H1 (cell line): ENCODE measurements at regions not wholly inside any gene's neighbourhood (a gene's known extent, or its start where the extent isn't known, plus 50 kb on each side); places are given as distances from the start of the nearest gene placed in this dataset.

Experiments used
- CTCF ChIA-PET: fragments of 300-600 bp; sonication (Branson Sonifier 250); formaldehyde crosslinking; loops from one replicate; lab custom pipeline; 2021; ENCODE audit not compliant: partially characterized antibody; lab: Charles Lee
- POLR2A ChIA-PET: fragments of 300-600 bp; sonication (Branson Sonifier 250); formaldehyde crosslinking; loops from one replicate; lab custom pipeline; 2021; ENCODE audit warnings: inconsistent platforms; ENCODE audit not compliant: partially characterized antibody; lab: Charles Lee
- DNase-seq, 2 experiments: peaks; one replicate each; pipeline versions ENCODE4 v3.0.0 to v3.0.0-alpha.2; 2010 to 2022; ENCODE audit warnings: low spot score in 2 of 2, low read depth in 1 of 2, mixed read lengths in 1 of 2
- FAIRE-seq: peaks from 2 replicates; lab custom pipeline; 2011; peaks lifted over from hg19 to GRCh38; lab: Jason Lieb, UNC
- H2AFZ ChIP-seq: 2 replicates; pipeline ENCODE4 v1.8.1; 2012; ENCODE audit warnings: low read length, inconsistent platforms
- H2AK5ac ChIP-seq: 2 replicates; pipeline ENCODE4 v1.6.1; 2013; ENCODE audit warnings: low read depth, low read length
- H2BK120ac ChIP-seq: replicated peaks from 2 replicates; pipeline ENCODE3; 2013; ENCODE audit warnings: low read depth, low read length, inconsistent platforms
- H2BK12ac ChIP-seq: 2 replicates; pipeline ENCODE4 v1.6.1; 2013; ENCODE audit warnings: low read depth, low read length
- H2BK15ac ChIP-seq: 2 replicates; pipeline ENCODE4 v1.6.1; 2013; ENCODE audit warnings: low read length
- H2BK20ac ChIP-seq: 2 replicates; pipeline ENCODE4 v1.6.1; 2013; ENCODE audit warnings: low read length
- H2BK5ac ChIP-seq: 2 replicates; pipeline ENCODE4 v1.6.1; 2013; ENCODE audit warnings: low read depth, low read length
- H3K14ac ChIP-seq: 2 replicates; pipeline ENCODE4 v1.6.1; 2013; ENCODE audit warnings: inconsistent platforms; ENCODE audit not compliant: insufficient read length
- H3K18ac ChIP-seq: 2 replicates; pipeline ENCODE4 v1.6.1; 2013; ENCODE audit warnings: low read length; ENCODE audit errors: extremely low read depth
- H3K23ac ChIP-seq: 2 replicates; pipeline ENCODE4 v1.6.1; 2013; ENCODE audit warnings: inconsistent platforms; ENCODE audit not compliant: insufficient read length
- H3K23me2 ChIP-seq: 2 replicates; pipeline ENCODE4 v1.6.1; 2013; ENCODE audit warnings: low read depth, low read length
- H3K27ac ChIP-seq: 2 replicates; pipeline ENCODE4 v1.6.1; 2011; ENCODE audit warnings: low read depth, low read length, inconsistent platforms
- H3K27me3 ChIP-seq, 4 experiments: replicated peaks in 1 of 4; 1 replicate in 1 of 4; 2 replicates in 3 of 4; pipeline versions ENCODE4 v1.6.1 to v1.8.1; 2011 to 2013; ENCODE audit warnings: low read length in 3 of 4, mild to moderate bottlenecking in 3 of 4, inconsistent platforms in 2 of 4, mixed read lengths in 2 of 4, moderate library complexity in 1 of 4; ENCODE audit not compliant: control insufficient read depth in 3 of 4, insufficient read depth in 3 of 4; ENCODE audit errors: extremely low read depth in 1 of 4
- H3K36me3 ChIP-seq, 4 experiments: 2 replicates each; pipeline versions ENCODE4 v1.6.1 to v1.8.1; 2011 to 2013; ENCODE audit warnings: mild to moderate bottlenecking in 4 of 4, low read length in 3 of 4, moderate library complexity in 2 of 4, control low read depth in 1 of 4, inconsistent platforms in 1 of 4; ENCODE audit not compliant: insufficient read depth in 4 of 4, control insufficient read depth in 2 of 4
- H3K4ac ChIP-seq: replicated peaks from 2 replicates; pipeline ENCODE3; 2013; ENCODE audit warnings: low read length, low read depth, mixed read lengths, inconsistent platforms; ENCODE audit not compliant: insufficient read length
- H3K4me1 ChIP-seq, 4 experiments: replicated peaks in 1 of 4; 1 replicate in 1 of 4; 2 replicates in 3 of 4; pipeline versions ENCODE4 v1.6.1 to v1.8.1; 2011 to 2013; ENCODE audit warnings: low read length in 3 of 4, inconsistent platforms in 2 of 4, mixed read lengths in 1 of 4; ENCODE audit not compliant: insufficient read depth in 4 of 4, control insufficient read depth in 3 of 4
- H3K4me2 ChIP-seq, 2 experiments: 2 replicates each; pipeline versions ENCODE4 v1.6.1 to v1.8.1; 2011 to 2013; ENCODE audit warnings: low read depth in 2 of 2, low read length in 2 of 2, control low read depth in 1 of 2, inconsistent platforms in 1 of 2, mild to moderate bottlenecking in 1 of 2; ENCODE audit not compliant: insufficient read depth in 1 of 2
- H3K4me3 ChIP-seq, 4 experiments: fragments of 200-600, 300-600 bp in 1 of 4; sonication (generic), shearing (Covaris generic), sonication (Bioruptor Twin) in 1 of 4; 2 replicates each; pipeline versions ENCODE4 v1.5.1 to v1.8.1; 2011 to 2016; ENCODE audit warnings: low read length in 4 of 4, low read depth in 3 of 4, control low read depth in 2 of 4, inconsistent platforms in 2 of 4, mild to moderate bottlenecking in 2 of 4, mixed read lengths in 1 of 4, moderate library complexity in 1 of 4; ENCODE audit not compliant: insufficient read depth in 2 of 4; ENCODE audit errors: extremely low read depth in 1 of 4
- H3K56ac ChIP-seq: replicated peaks from 2 replicates; pipeline ENCODE3; 2013; ENCODE audit warnings: low read depth, mild to moderate bottlenecking, mixed read lengths, low read length, inconsistent platforms; ENCODE audit not compliant: insufficient read length
- H3K79me1 ChIP-seq: 2 replicates; pipeline ENCODE4 v1.6.1; 2013; ENCODE audit warnings: low read depth, low read length, control low read depth
- H3K79me2 ChIP-seq, 2 experiments: 2 replicates each; pipeline versions ENCODE4 v1.6.1 to v1.8.1; 2012 to 2013; ENCODE audit warnings: low read length in 2 of 2, mild to moderate bottlenecking in 2 of 2, inconsistent platforms in 1 of 2; ENCODE audit not compliant: insufficient read depth in 2 of 2, control insufficient read depth in 1 of 2
- H3K9ac ChIP-seq, 4 experiments: replicated peaks in 1 of 4; 1 replicate in 1 of 4; 2 replicates in 3 of 4; pipeline versions ENCODE4 v1.6.1 to v1.8.1; 2011 to 2013; ENCODE audit warnings: low read depth in 3 of 4, low read length in 3 of 4, control low read depth in 2 of 4, mild to moderate bottlenecking in 2 of 4, moderate library complexity in 2 of 4, inconsistent platforms in 1 of 4; ENCODE audit errors: extremely low read depth in 1 of 4
- H3K9me3 ChIP-seq, 2 experiments: 2 replicates each; pipeline versions ENCODE4 v1.6.1 to v1.8.1; 2012 to 2013; ENCODE audit warnings: mild to moderate bottlenecking in 2 of 2, moderate library complexity in 2 of 2, control low read depth in 1 of 2, inconsistent platforms in 1 of 2, low read depth in 1 of 2, low read length in 1 of 2, mixed read lengths in 1 of 2; ENCODE audit not compliant: insufficient read depth in 2 of 2
- H4K20me1 ChIP-seq, 2 experiments: replicated peaks in 1 of 2; 2 replicates each; pipeline versions ENCODE3 to v1.8.1; 2011 to 2013; ENCODE audit warnings: inconsistent platforms in 2 of 2, low read length in 2 of 2, mild to moderate bottlenecking in 1 of 2; ENCODE audit not compliant: insufficient read depth in 2 of 2, control insufficient read depth in 1 of 2
- H4K5ac ChIP-seq: 2 replicates; pipeline ENCODE4 v1.6.1; 2013; ENCODE audit warnings: low read length, low read depth, mixed read lengths, inconsistent platforms; ENCODE audit not compliant: insufficient read length
- H4K8ac ChIP-seq: 2 replicates; pipeline ENCODE4 v1.8.0; 2013; ENCODE audit warnings: mild to moderate bottlenecking, moderate library complexity, low read length, inconsistent platforms; ENCODE audit not compliant: insufficient read depth; ENCODE audit errors: extremely low read depth
- H4K91ac ChIP-seq: replicated peaks from 2 replicates; pipeline ENCODE3; 2013; ENCODE audit warnings: low read length, mixed read lengths, inconsistent platforms; ENCODE audit not compliant: insufficient read length
- KDM4A ChIP-seq: IDR thresholded peaks from one replicate; pipeline ENCODE4 v1.7.1; 2012; ENCODE audit warnings: low read depth, mild to moderate bottlenecking, moderate library complexity, low read length, inconsistent platforms; ENCODE audit not compliant: severe bottlenecking
- SP4 ChIP-seq: IDR thresholded peaks from 2 replicates; pipeline ENCODE4 v1.6.1; 2012; ENCODE audit warnings: low read length, inconsistent platforms
- WGBS, 2 experiments: shearing (Covaris generic) in 1 of 2; methylation state at CpG; one replicate each; pipeline versions ENCODE4 v1.1.6 to v1.1.7; 2013 to 2015; ENCODE audit warnings: low lambda C conversion rate in 2 of 2, mixed read lengths in 2 of 2, inconsistent platforms in 1 of 2, low coverage in 1 of 2, missing lambda C conversion rate in 1 of 2; ENCODE audit not compliant: insufficient replicate concordance in 2 of 2, insufficient coverage in 1 of 2, insufficient read length in 1 of 2; ENCODE audit errors: extremely low coverage in 1 of 2, missing lambda C conversion rate in 1 of 2; 5-methylcytosine and 5-hydroxymethylcytosine counted together
- TF ChIP-seq, protein P1 (sequence below): IDR thresholded peaks from 2 replicates; pipeline ENCODE4 v1.6.1; 2012; ENCODE audit warnings: inconsistent platforms
- TF ChIP-seq, protein P2 (sequence below), 3 experiments: IDR thresholded peaks; 1 replicate in 2 of 3; 2 replicates in 1 of 3; pipeline versions ENCODE4 v1.5.1 to v1.6.1; 2011; ENCODE audit warnings: low read length in 3 of 3, mild to moderate bottlenecking in 3 of 3, inconsistent platforms in 2 of 3, low read depth in 1 of 3, moderate library complexity in 1 of 3; ENCODE audit not compliant: insufficient read depth in 1 of 3; ENCODE audit errors: control extremely low read depth in 1 of 3

DNA sequence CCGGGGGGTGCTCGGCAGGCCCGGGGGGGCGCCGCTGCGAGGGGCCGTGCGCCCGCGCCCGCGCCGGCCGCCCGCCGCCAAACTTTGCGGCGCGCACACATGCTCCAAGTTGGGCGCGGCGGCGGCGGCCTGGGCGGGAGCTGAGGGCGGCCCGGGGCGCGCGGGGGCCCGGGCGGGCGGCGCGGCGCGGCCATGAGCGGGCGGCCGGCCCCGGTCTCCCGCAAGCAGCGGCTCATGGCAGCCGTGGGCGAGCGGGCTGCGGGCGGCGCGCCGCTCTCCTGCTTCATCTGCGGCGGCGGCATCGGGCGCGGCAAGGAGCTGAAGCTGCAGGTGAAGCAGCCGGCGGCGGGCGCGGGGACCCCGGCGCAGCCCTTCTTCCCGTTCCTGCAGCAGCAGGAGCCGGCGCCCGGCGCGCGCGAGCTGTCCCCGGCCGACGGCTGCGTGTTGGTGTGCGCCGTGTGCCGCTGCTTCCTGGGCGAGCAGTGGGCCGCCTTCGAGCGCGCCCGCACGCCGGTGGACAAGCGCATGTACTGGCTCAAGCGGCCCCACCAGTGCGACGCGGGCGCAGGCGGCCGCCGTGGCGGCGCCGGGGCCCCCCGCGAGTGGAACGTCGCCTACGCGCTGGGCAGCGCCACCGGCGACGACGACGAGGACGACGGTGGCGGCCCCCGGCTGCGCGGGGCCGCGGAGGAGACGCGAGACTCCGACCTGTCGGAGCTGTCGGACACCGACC, 57.2 kb upstream of the CIBAR2 start:
- H4K8ac ChIP-seq = peak overlapping the region; percentile 76
- H3K4me3 ChIP-seq = peak overlapping the region; percentile 42 to 60 (median 46)
- H2BK120ac ChIP-seq = no peak overlapping the region
- H3K4me1 ChIP-seq = peaks cover 6 to 35% (median 20%) of the 10 kb centered on the region in 4 experiments
- H3K27ac ChIP-seq = no peak overlapping the region
- H3K79me1 ChIP-seq = 0 out of 2 replicates have a peak, but pooled peaks cover 5% of the 10 kb centered on the region
- no peak overlapping the region for H3K4ac ChIP-seq
- no peak overlapping the region for H2BK5ac ChIP-seq
- H2BK12ac ChIP-seq = no peak overlapping the region
- WGBS, 2 experiments = 2% methylated on average over 50 of the region's 125 CpGs; no CpG with 5 or more reads in 1 of the 2 experiments
- no peak overlapping the region for H3K14ac ChIP-seq
- H3K27me3 ChIP-seq = peaks cover 1 to 22% (median 15%) of the 10 kb centered on the region in 4 experiments; a peak in 6 of 7 replicates
- ChIA-PET POLR2A (interaction anchor here (1.4 to 4.4 kb wide), 3 partner anchors 11 to 55 kb away, joined by 4 to 18 read pairs (median 6); no protein-coding TSS in a partner anchor), CTCF (interaction anchor here (0.6 to 1.7 kb wide), 9 partner anchors 8 to 274 kb away, joined by 3 to 4 read pairs (median 3); no protein-coding TSS in a partner anchor)
- no peak overlapping the region for H3K23ac ChIP-seq
- no peak overlapping the region for H2BK20ac ChIP-seq
- H3K36me3 ChIP-seq = no peaks in the 10 kb centered on the region
- no peak overlapping the region for H2BK15ac ChIP-seq
- H3K4me2 ChIP-seq = peak overlapping the region; percentile 38 to 88
- peak; percentile 80 for TF ChIP-seq KDM4A
- TF ChIP-seq, protein P1, sequence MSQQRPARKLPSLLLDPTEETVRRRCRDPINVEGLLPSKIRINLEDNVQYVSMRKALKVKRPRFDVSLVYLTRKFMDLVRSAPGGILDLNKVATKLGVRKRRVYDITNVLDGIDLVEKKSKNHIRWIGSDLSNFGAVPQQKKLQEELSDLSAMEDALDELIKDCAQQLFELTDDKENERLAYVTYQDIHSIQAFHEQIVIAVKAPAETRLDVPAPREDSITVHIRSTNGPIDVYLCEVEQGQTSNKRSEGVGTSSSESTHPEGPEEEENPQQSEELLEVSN = 0 out of 2 replicates have a peak, but pooled peaks have one; percentile 19
- TF ChIP-seq SP4 = no peak
- TF ChIP-seq, protein P2, sequence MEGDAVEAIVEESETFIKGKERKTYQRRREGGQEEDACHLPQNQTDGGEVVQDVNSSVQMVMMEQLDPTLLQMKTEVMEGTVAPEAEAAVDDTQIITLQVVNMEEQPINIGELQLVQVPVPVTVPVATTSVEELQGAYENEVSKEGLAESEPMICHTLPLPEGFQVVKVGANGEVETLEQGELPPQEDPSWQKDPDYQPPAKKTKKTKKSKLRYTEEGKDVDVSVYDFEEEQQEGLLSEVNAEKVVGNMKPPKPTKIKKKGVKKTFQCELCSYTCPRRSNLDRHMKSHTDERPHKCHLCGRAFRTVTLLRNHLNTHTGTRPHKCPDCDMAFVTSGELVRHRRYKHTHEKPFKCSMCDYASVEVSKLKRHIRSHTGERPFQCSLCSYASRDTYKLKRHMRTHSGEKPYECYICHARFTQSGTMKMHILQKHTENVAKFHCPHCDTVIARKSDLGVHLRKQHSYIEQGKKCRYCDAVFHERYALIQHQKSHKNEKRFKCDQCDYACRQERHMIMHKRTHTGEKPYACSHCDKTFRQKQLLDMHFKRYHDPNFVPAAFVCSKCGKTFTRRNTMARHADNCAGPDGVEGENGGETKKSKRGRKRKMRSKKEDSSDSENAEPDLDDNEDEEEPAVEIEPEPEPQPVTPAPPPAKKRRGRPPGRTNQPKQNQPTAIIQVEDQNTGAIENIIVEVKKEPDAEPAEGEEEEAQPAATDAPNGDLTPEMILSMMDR (IDR thresholded peaks at IDR 0.05; ENCODE audit: control extremely low read depth in 1 of 3, insufficient read depth in 1 of 3, low read depth in 1 of 3, low read length in 3 of 3) = no peak
- H3K18ac ChIP-seq = peak overlapping the region; percentile 60; the same call in 1 of the 2 replicates
- no peak overlapping the region for H2AK5ac ChIP-seq
- H3K23me2 ChIP-seq = peaks cover 6% of the 10 kb centered on the region; the same call in 1 of the 2 replicates
- DNase-seq = no peak
- peaks cover 18 to 27% of the 10 kb centered on the region in 2 experiments for H4K20me1 ChIP-seq
- no peaks in the 10 kb centered on the region for H3K9me3 ChIP-seq
- H3K79me2 ChIP-seq = peaks cover 0 to 7% of the 10 kb centered on the region in 2 experiments; a peak in 1 of 4 replicates
- H3K9ac ChIP-seq = peak overlapping the region in 2 of 4 experiments; percentile 9 to 39; a peak in 1 of 7 replicates
- no peak overlapping the region for H4K91ac ChIP-seq
- H2AFZ ChIP-seq = no peak overlapping the region
- no peak for FAIRE-seq
- H3K56ac ChIP-seq = no peak overlapping the region
- no peak overlapping the region for H4K5ac ChIP-seq
